22Rv1 (cell line): ENCODE measurements at regions not wholly inside any gene's neighbourhood (a gene's known extent, or its start where the extent isn't known, plus 50 kb on each side); places are given as distances from the start of the nearest gene placed in this dataset.

ENCODE experiments used
- ZFX ChIP-seq: fragments of 450-650 bp; IDR thresholded peaks from 2 replicates; pipeline ENCODE4 v1.6.1; 2017; ENCODE audit warnings: antibody characterized with exemption, borderline replicate concordance
- TF ChIP-seq, protein P1 (sequence below): fragments of 450-650 bp; IDR thresholded peaks from 2 replicates; pipeline ENCODE4 v1.5.1; 2017; ENCODE audit warnings: mild to moderate bottlenecking

- TF ChIP-seq, protein P1, sequence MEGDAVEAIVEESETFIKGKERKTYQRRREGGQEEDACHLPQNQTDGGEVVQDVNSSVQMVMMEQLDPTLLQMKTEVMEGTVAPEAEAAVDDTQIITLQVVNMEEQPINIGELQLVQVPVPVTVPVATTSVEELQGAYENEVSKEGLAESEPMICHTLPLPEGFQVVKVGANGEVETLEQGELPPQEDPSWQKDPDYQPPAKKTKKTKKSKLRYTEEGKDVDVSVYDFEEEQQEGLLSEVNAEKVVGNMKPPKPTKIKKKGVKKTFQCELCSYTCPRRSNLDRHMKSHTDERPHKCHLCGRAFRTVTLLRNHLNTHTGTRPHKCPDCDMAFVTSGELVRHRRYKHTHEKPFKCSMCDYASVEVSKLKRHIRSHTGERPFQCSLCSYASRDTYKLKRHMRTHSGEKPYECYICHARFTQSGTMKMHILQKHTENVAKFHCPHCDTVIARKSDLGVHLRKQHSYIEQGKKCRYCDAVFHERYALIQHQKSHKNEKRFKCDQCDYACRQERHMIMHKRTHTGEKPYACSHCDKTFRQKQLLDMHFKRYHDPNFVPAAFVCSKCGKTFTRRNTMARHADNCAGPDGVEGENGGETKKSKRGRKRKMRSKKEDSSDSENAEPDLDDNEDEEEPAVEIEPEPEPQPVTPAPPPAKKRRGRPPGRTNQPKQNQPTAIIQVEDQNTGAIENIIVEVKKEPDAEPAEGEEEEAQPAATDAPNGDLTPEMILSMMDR, result no peak
- no peak for TF ChIP-seq ZFX
Measured at GRCh38 chr11:131077340-131077739, 161.1 kb upstream of the SNX19 start.
